NB4 (cell line): ENCODE measurements at regions not wholly inside any gene's neighbourhood (a gene's known extent, or its start where the extent isn't known, plus 50 kb on each side); places are given as distances from the start of the nearest gene placed in this dataset.

Experiments used
- MYC ChIP-seq: IDR thresholded peaks from 2 replicates; pipeline ENCODE4 v1.6.1; 2011; ENCODE audit warnings: low read depth, low read length
- POLR2A ChIP-seq: IDR thresholded peaks from 2 replicates; pipeline ENCODE4 v1.6.1; 2011; ENCODE audit warnings: mild to moderate bottlenecking; ENCODE audit not compliant: insufficient read length; ENCODE audit errors: extremely low read depth
- TF ChIP-seq, protein P1 (sequence below): IDR thresholded peaks from one replicate; pipeline ENCODE4 v1.5.1; 2012; ENCODE audit warnings: low read depth, low read length

DNA sequence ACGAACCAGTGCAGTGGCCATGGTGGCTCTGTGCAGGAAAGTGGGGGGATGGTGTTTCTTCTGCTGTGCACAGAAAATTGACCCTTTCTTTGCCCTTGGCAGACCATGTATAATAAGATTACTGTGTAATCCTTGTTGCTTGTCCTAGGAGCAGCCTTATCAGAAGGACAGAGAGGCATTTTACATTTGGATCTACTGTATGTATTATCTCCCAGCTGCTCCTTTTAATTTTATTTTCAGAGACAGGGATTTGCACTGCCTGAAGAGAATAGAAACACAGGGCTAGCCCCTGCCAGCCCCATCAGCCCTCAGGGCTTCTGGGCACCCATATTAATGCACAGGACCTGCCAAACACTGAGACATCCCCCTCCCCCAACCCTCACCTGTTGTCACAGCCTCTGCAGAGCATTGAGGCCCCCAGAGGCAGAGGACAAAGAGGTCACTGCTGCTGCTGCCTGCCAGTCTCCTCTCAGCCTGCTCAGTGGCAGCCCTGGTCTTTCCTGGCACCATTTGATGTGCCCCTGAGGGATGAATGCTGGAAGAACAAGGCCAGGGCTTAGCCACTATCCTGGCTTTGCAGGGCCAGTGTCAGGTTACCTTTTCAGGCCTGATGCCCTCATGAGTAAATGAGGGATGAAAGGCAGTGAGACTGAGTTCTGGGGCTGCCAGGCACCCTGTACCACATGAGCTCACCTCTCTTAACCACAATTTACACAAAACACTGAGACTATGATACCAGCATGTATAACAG is 533.4 kb downstream of the NTRK3 start:
- TF ChIP-seq, protein P1, sequence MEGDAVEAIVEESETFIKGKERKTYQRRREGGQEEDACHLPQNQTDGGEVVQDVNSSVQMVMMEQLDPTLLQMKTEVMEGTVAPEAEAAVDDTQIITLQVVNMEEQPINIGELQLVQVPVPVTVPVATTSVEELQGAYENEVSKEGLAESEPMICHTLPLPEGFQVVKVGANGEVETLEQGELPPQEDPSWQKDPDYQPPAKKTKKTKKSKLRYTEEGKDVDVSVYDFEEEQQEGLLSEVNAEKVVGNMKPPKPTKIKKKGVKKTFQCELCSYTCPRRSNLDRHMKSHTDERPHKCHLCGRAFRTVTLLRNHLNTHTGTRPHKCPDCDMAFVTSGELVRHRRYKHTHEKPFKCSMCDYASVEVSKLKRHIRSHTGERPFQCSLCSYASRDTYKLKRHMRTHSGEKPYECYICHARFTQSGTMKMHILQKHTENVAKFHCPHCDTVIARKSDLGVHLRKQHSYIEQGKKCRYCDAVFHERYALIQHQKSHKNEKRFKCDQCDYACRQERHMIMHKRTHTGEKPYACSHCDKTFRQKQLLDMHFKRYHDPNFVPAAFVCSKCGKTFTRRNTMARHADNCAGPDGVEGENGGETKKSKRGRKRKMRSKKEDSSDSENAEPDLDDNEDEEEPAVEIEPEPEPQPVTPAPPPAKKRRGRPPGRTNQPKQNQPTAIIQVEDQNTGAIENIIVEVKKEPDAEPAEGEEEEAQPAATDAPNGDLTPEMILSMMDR = no peak
- TF ChIP-seq MYC (no peak), POLR2A (no peak)
